ENCODE measurements at regions not wholly inside any gene's neighbourhood (a gene's known extent, or its start where the extent isn't known, plus 50 kb on each side); places are given as distances from the start of the nearest gene placed in this dataset.

DNA sequence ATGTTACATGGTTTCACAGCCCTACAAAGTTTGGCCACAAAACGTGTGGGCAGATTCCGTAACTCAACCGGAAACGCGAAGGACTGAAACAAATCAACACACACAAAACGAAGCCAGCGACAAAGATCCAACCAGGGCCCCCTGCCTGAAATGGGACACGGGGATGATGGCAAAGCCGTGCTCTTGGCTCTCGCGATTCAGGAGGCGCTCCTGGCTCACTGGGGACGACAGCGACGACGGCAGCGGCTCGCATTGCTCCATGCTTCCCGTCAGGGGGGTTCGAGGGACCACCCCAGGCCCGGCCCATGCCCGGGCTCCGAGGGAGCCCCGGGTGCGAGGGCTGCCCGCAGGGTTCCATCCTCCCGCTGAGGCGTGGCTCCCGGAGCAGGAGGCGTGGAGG lies 4786.8 kb upstream of the OR11H1 start:
- TF ChIP-seq, protein P1, sequence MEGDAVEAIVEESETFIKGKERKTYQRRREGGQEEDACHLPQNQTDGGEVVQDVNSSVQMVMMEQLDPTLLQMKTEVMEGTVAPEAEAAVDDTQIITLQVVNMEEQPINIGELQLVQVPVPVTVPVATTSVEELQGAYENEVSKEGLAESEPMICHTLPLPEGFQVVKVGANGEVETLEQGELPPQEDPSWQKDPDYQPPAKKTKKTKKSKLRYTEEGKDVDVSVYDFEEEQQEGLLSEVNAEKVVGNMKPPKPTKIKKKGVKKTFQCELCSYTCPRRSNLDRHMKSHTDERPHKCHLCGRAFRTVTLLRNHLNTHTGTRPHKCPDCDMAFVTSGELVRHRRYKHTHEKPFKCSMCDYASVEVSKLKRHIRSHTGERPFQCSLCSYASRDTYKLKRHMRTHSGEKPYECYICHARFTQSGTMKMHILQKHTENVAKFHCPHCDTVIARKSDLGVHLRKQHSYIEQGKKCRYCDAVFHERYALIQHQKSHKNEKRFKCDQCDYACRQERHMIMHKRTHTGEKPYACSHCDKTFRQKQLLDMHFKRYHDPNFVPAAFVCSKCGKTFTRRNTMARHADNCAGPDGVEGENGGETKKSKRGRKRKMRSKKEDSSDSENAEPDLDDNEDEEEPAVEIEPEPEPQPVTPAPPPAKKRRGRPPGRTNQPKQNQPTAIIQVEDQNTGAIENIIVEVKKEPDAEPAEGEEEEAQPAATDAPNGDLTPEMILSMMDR (conservative IDR thresholded peaks at IDR 0.05 in 1 of 2, IDR thresholded peaks at IDR 0.05 in 1 of 2; ENCODE audit: extremely low read depth in 1 of 2, insufficient read depth in 1 of 2, low read depth in 1 of 2, low read length in 2 of 2) = no peak
- no peak for TF ChIP-seq EZH2 (IDR thresholded peaks at IDR 0.05; ENCODE audit: borderline replicate concordance, low read length)

All from mammary epithelial cell (primary cell).